ENCODE measurements at regions not wholly inside any gene's neighbourhood (a gene's known extent, or its start where the extent isn't known, plus 50 kb on each side); places are given as distances from the start of the nearest gene placed in this dataset.
A peak's percentile ranks its signal among the peaks of the same experiment; 100 is the strongest.

DNA sequence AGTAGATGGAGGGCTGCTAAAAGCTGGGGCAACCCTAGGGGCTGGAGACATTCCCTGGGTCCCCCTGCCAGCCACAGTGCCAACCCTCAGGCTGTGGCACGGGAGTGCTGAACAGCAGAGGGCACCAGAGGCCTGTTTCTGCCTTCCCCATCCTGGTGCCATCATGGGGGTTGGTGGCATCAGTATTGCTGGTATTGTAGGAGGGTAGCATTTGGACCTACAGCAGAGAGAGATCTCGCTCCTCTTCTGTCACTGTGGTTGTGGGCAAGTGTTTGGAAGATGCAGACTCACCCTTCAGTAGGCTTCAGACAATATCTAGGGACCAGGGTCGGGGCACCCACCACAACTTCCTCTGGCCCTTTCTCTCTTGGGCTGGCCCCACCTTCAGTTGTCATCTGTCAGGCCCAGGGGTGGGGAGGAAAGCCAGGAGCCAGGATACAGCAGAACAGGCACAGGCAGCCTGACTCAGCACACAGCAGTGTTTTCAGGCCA lies 123.5 kb downstream of the RPLP1 start:
- TF ChIP-seq, protein P1, sequence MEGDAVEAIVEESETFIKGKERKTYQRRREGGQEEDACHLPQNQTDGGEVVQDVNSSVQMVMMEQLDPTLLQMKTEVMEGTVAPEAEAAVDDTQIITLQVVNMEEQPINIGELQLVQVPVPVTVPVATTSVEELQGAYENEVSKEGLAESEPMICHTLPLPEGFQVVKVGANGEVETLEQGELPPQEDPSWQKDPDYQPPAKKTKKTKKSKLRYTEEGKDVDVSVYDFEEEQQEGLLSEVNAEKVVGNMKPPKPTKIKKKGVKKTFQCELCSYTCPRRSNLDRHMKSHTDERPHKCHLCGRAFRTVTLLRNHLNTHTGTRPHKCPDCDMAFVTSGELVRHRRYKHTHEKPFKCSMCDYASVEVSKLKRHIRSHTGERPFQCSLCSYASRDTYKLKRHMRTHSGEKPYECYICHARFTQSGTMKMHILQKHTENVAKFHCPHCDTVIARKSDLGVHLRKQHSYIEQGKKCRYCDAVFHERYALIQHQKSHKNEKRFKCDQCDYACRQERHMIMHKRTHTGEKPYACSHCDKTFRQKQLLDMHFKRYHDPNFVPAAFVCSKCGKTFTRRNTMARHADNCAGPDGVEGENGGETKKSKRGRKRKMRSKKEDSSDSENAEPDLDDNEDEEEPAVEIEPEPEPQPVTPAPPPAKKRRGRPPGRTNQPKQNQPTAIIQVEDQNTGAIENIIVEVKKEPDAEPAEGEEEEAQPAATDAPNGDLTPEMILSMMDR (optimal IDR thresholded peaks at IDR 0.05 in 1 of 3, IDR thresholded peaks at IDR 0.05 in 1 of 3, conservative IDR thresholded peaks at IDR 0.05 in 1 of 3; ENCODE audit: extremely low read depth in 1 of 3, insufficient read depth in 2 of 3, low read length in 3 of 3): peak; percentile 81 to 97 (median 94)
- no peak for TF ChIP-seq EZH2 (IDR thresholded peaks at IDR 0.05; ENCODE audit: low read length)

All from keratinocyte (primary cell).